Astrocyte of the cerebellum (primary cell): ENCODE measurements at regions not wholly inside any gene's neighbourhood (a gene's known extent, or its start where the extent isn't known, plus 50 kb on each side); places are given as distances from the start of the nearest gene placed in this dataset.
"Not testable (repeated sequence)": the region's sequence is repeated elsewhere in the genome, so short reads cannot be mapped to it uniquely, and the experiment has no call there.

ENCODE experiments used
- DNase-seq: peaks from one replicate; pipeline ENCODE4 v3.0.0-alpha.2; 2011; ENCODE audit warnings: low read depth
- H3K4me3 ChIP-seq: 2 replicates; pipeline ENCODE4 v1.5.1; 2011; ENCODE audit warnings: mild to moderate bottlenecking, low read depth, low read length, moderate library complexity
- in situ Hi-C: cut with HindIII; loops from 2 replicates; pipeline ENCODE4 v1.10.0; 2017; ENCODE audit warnings: low sequenced_read_pairs
- TF ChIP-seq, protein P1 (sequence below): IDR thresholded peaks from 2 replicates; pipeline ENCODE4 v1.5.1; 2012; ENCODE audit warnings: low read length, low read depth, moderate library complexity, mild to moderate bottlenecking; ENCODE audit errors: missing control alignments

DNA sequence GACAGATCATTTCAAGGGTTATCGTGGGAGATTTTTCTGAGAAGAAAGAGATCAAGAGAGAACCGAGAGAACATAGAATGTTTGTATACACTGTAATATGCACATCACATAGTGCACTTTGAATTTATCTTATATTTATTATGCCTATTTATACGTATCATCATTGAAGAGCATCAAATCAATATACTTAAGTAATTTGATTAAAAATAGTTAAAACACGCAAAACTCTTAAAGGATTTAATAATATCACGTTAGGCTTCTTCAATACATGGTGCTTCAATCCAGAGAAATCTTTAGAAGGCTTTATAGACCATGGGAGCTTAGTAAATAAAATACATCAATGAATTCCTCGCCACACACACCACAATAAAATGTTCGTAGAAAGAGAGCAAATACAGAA lies 139.5 kb upstream of the C11orf58 start:
- H3K4me3 ChIP-seq = no peak overlapping the region
- in situ Hi-C loops = no loop called here
- DNase-seq = no peak
- TF ChIP-seq, protein P1, sequence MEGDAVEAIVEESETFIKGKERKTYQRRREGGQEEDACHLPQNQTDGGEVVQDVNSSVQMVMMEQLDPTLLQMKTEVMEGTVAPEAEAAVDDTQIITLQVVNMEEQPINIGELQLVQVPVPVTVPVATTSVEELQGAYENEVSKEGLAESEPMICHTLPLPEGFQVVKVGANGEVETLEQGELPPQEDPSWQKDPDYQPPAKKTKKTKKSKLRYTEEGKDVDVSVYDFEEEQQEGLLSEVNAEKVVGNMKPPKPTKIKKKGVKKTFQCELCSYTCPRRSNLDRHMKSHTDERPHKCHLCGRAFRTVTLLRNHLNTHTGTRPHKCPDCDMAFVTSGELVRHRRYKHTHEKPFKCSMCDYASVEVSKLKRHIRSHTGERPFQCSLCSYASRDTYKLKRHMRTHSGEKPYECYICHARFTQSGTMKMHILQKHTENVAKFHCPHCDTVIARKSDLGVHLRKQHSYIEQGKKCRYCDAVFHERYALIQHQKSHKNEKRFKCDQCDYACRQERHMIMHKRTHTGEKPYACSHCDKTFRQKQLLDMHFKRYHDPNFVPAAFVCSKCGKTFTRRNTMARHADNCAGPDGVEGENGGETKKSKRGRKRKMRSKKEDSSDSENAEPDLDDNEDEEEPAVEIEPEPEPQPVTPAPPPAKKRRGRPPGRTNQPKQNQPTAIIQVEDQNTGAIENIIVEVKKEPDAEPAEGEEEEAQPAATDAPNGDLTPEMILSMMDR = no peak

DNA sequence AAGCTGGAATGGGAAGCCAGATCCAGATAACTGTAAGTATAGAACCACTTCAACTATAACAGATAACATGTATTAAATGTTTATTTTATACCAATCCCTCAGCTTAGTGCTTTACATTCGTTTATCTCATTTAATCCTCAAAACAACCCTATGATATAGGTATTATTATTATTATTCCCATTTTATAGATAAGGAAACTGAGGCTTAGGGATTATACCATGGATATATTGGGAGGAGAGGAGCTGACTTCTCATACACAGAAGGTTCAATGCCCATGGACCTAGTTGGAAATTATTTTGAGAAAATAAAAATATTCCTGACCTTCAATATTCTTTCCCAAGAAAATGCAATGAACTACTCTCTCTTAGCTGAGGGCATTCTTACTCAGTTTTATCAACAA lies 140.4 kb upstream of the C11orf58 start:
- TF ChIP-seq, protein P1 = no peak
- no peak overlapping the region for H3K4me3 ChIP-seq
- in situ Hi-C loops = no loop called here
- DNase-seq = no peak

DNA sequence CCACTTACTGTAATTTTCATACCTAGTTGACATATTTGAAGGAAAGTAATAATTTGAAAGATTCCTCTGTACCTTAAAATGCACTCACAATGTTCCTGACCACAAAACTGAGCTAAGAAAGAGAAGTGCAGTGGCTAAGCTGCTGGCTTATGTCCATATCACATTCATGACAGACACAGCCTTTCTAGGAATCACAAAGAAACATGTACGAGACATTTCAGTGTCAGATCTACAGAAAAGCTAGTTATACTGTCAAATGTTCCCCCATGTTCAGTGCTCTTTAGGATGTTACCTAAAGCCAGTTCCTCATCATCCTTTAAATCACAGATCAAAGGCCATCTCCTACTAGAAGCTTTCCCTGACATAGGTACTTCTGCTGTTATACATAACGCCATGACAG lies 142.2 kb upstream of the C11orf58 start:
- in situ Hi-C loops = no loop called here
- TF ChIP-seq, protein P1 = no peak
- DNase-seq = no peak
- H3K4me3 ChIP-seq = no peak overlapping the region

DNA sequence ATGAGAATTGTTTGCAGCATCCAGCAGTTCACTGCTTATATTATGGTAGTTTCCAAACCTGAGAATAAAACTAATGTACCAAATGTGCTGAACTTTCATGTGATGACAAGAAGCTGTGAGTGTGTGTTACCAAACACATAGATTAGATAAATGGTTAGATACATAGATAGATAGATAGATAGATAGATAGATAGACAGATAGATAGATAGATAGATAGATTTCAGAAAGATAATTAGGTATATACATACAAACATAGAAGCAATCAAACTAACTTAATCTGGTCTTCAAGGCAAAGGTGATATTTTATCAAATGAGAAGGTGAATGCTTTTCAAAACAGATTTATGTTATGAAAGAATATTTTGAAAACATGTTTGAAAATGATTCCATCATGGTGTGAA lies 147.3 kb upstream of the C11orf58 start:
- no peak overlapping the region for H3K4me3 ChIP-seq
- in situ Hi-C loops = no loop called here
- no peak for DNase-seq
- TF ChIP-seq, protein P1 = no peak

DNA sequence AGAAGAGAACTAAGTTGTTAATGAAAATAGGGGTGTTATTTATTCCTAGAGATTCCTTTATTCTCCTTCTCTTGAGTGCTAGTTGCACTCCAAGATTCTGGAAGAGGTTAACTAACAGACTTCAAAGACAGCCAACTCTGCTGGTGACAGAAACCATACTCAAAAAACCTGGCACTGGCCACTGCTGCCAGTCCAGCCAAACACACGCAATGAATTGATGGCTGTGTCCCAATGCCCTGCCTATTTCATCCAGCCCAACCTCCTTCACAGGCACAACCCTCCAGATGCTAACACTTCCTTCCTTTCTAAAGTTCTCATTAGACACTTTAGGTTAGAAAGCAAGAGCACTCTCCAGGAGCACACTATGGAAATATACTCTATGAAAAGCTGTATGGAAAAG lies 150.8 kb upstream of the C11orf58 start:
- no peak overlapping the region for H3K4me3 ChIP-seq
- TF ChIP-seq, protein P1 = no peak
- no peak for DNase-seq
- in situ Hi-C loops = no loop called here

DNA sequence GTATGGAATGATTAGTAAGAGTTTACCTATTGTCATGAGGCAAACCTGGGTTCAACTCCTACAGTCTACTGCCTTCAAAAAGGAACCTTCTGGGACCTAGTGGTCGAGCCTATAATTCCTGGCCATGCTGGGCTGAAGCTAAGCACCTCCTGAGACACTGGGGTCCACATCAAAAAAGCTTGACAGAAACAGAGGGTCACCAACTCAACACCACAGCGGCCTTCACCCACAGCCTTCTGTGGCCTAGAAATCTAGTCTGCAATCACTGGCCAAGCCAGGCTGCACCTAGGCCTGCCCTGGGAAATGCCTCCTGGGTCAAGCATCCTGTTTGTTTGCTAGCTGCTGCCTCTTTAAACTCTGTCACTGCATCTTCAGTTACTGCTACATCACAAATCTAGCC lies 153.9 kb upstream of the C11orf58 start:
- TF ChIP-seq, protein P1 = no peak
- in situ Hi-C loops = no loop called here
- H3K4me3 ChIP-seq = no peak overlapping the region
- DNase-seq = no peak

DNA sequence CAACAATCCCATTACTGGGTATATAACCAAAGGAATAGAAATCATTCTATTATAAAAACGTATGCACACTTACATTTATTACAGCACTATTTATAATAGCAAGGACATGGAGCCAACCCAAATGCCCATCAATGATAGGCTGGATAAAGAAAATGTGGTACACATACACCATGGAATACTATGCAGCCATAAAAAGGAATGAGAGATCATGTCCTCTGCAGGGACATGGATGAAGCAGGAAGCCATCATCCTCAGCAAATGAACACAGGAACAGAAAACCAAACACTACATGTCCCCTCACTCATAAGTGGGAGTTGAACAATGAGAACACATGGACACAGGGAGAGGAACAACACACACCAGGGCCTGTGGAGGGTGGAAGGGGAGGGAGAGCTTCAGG lies 157.4 kb upstream of the C11orf58 start:
- H3K4me3 ChIP-seq, in situ Hi-C loops, DNase-seq: not testable (repeated sequence)
